Karpas-422 (cell line): ENCODE measurements at regions not wholly inside any gene's neighbourhood (a gene's known extent, or its start where the extent isn't known, plus 50 kb on each side); places are given as distances from the start of the nearest gene placed in this dataset.

ENCODE experiments used
- DNase-seq: peaks from one replicate; pipeline ENCODE4 v3.0.0-alpha.2; 2015
- H2AFZ ChIP-seq: fragments of 200-600 bp; sonication (generic); 2 replicates; pipeline ENCODE4 v1.6.1; 2014; ENCODE audit warnings: antibody characterized with exemption, low read length, mixed read lengths
- H3K27ac ChIP-seq: fragments of 200-600 bp; sonication (generic); 2 replicates; pipeline ENCODE4 v1.5.1; 2014; ENCODE audit warnings: mild to moderate bottlenecking, low read length, moderate library complexity
- H3K27me3 ChIP-seq: fragments of 200-600 bp; sonication (generic); 2 replicates; pipeline ENCODE4 v1.6.1; 2014; ENCODE audit warnings: low read length, mixed read lengths
- H3K36me3 ChIP-seq: fragments of 200-600 bp; sonication (generic); 2 replicates; pipeline ENCODE4 v1.6.1; 2014; ENCODE audit warnings: low read length, mixed read lengths; ENCODE audit not compliant: insufficient read depth
- H3K4me1 ChIP-seq: fragments of 200-600 bp; sonication (generic); 2 replicates; pipeline ENCODE4 v1.6.1; 2014; ENCODE audit warnings: mild to moderate bottlenecking, low read length, mixed read lengths
- H3K4me2 ChIP-seq: fragments of 200-600 bp; sonication (generic); 2 replicates; pipeline ENCODE4 v1.6.1; 2014; ENCODE audit warnings: low read length, low read depth, mild to moderate bottlenecking; ENCODE audit not compliant: poor library complexity, severe bottlenecking
- H3K4me3 ChIP-seq: fragments of 200-600 bp; sonication (generic); 2 replicates; pipeline ENCODE4 v1.5.1; 2014; ENCODE audit warnings: mild to moderate bottlenecking, antibody characterized with exemption, low read length, mixed read lengths
- H3K79me2 ChIP-seq: fragments of 200-600 bp; sonication (generic); 2 replicates; pipeline ENCODE4 v1.6.1; 2014; ENCODE audit warnings: mild to moderate bottlenecking, low read length, mixed read lengths
- H3K9ac ChIP-seq: fragments of 200-600 bp; sonication (generic); 2 replicates; pipeline ENCODE4 v1.6.0; 2014; ENCODE audit warnings: low read length
- H3K9me2 ChIP-seq: fragments of 200-600 bp; sonication (generic), shearing (Covaris generic); replicated peaks from 2 replicates; pipeline ENCODE4 v1.6.0; 2014; ENCODE audit warnings: mild to moderate bottlenecking, low read length, moderate library complexity; ENCODE audit not compliant: insufficient read depth
- H3K9me3 ChIP-seq: fragments of 300-700, 200-600 bp; sonication (generic); 2 replicates; pipeline ENCODE4 v1.6.1; 2014; ENCODE audit warnings: low read length, mixed read lengths
- H4K20me1 ChIP-seq: fragments of 200-600 bp; sonication (generic); 2 replicates; pipeline ENCODE4 v1.6.1; 2014; ENCODE audit warnings: mild to moderate bottlenecking, antibody characterized with exemption, low read length, low read depth; ENCODE audit not compliant: insufficient read depth

- no peaks in the 10 kb centered on the region for H3K27me3 ChIP-seq
- no peak overlapping the region for H3K4me3 ChIP-seq
- H3K9me3 ChIP-seq: no peaks in the 10 kb centered on the region
- DNase-seq: no peak
- H3K9me2 ChIP-seq: no peaks in the 10 kb centered on the region
- H3K4me2 ChIP-seq: no peak overlapping the region
- no peaks in the 10 kb centered on the region for H3K79me2 ChIP-seq
- no peak overlapping the region for H3K27ac ChIP-seq
- no peak overlapping the region for H3K9ac ChIP-seq
- no peaks in the 10 kb centered on the region for H3K36me3 ChIP-seq
- no peaks in the 10 kb centered on the region for H3K4me1 ChIP-seq
- H2AFZ ChIP-seq: no peak overlapping the region
- no peaks in the 10 kb centered on the region for H4K20me1 ChIP-seq
Measured at GRCh38 chr2:34037157-34037556, 438.1 kb upstream of the FAM98A start.

GRCh38 chr2:34031097-34031496, 432.0 kb upstream of the FAM98A start:
- Histone ChIP-seq H3K9me3 (no peaks in the 10 kb centered on the region), H3K4me3 (no peak overlapping the region), H3K27ac (no peak overlapping the region), H3K4me1 (no peaks in the 10 kb centered on the region), H4K20me1 (no peaks in the 10 kb centered on the region), H3K79me2 (no peaks in the 10 kb centered on the region), H2AFZ (no peak overlapping the region), H3K9me2 (no peaks in the 10 kb centered on the region), H3K36me3 (no peaks in the 10 kb centered on the region), H3K27me3 (no peaks in the 10 kb centered on the region), H3K4me2 (no peak overlapping the region), H3K9ac (no peak overlapping the region)
- DNase-seq: no peak

GRCh38 chr2:34030273-34030672, 431.2 kb upstream of the FAM98A start:
- no peak for DNase-seq
- no peak overlapping the region for H3K9ac ChIP-seq
- H3K27ac ChIP-seq: no peak overlapping the region
- H3K4me1 ChIP-seq: no peaks in the 10 kb centered on the region
- H3K4me3 ChIP-seq: no peak overlapping the region
- no peak overlapping the region for H3K4me2 ChIP-seq
- no peaks in the 10 kb centered on the region for H3K36me3 ChIP-seq
- H3K9me3 ChIP-seq: no peaks in the 10 kb centered on the region
- H3K79me2 ChIP-seq: no peaks in the 10 kb centered on the region
- no peaks in the 10 kb centered on the region for H3K27me3 ChIP-seq
- no peak overlapping the region for H2AFZ ChIP-seq
- H3K9me2 ChIP-seq: no peaks in the 10 kb centered on the region
- H4K20me1 ChIP-seq: no peaks in the 10 kb centered on the region

- Histone ChIP-seq H3K36me3 (no peaks in the 10 kb centered on the region), H3K9me3 (no peaks in the 10 kb centered on the region), H3K4me1 (no peaks in the 10 kb centered on the region), H3K9me2 (no peaks in the 10 kb centered on the region), H3K4me2 (no peak overlapping the region), H3K9ac (no peak overlapping the region), H4K20me1 (no peaks in the 10 kb centered on the region), H3K79me2 (no peaks in the 10 kb centered on the region), H3K4me3 (no peak overlapping the region), H2AFZ (no peak overlapping the region), H3K27ac (no peak overlapping the region), H3K27me3 (no peaks in the 10 kb centered on the region)
- DNase-seq: no peak
Measured at GRCh38 chr2:34029073-34029472, 430.0 kb upstream of the FAM98A start.

GRCh38 chr2:34025196-34025595, 426.1 kb upstream of the FAM98A start:
- Histone ChIP-seq H3K9me2 (no peaks in the 10 kb centered on the region), H3K79me2 (no peaks in the 10 kb centered on the region), H3K36me3 (no peaks in the 10 kb centered on the region), H4K20me1 (no peaks in the 10 kb centered on the region), H3K4me1 (no peaks in the 10 kb centered on the region), H3K4me3 (no peak overlapping the region), H3K4me2 (no peak overlapping the region), H3K27ac (no peak overlapping the region), H2AFZ (no peak overlapping the region), H3K9me3 (no peaks in the 10 kb centered on the region), H3K9ac (no peak overlapping the region), H3K27me3 (no peaks in the 10 kb centered on the region)
- no peak for DNase-seq

- Histone ChIP-seq H3K4me3 (no peak overlapping the region), H3K79me2 (no peaks in the 10 kb centered on the region), H3K36me3 (no peaks in the 10 kb centered on the region), H2AFZ (no peak overlapping the region), H3K4me1 (no peaks in the 10 kb centered on the region), H3K9me2 (no peaks in the 10 kb centered on the region), H3K9me3 (no peaks in the 10 kb centered on the region), H3K9ac (no peak overlapping the region), H3K27me3 (no peaks in the 10 kb centered on the region), H3K27ac (no peak overlapping the region), H4K20me1 (no peaks in the 10 kb centered on the region), H3K4me2 (no peak overlapping the region)
- peak; percentile 83 for DNase-seq
Measured at GRCh38 chr2:34012715-34013302, 413.7 kb upstream of the FAM98A start.

GRCh38 chr2:34011684-34012083, 412.6 kb upstream of the FAM98A start:
- Histone ChIP-seq H3K27me3 (no peaks in the 10 kb centered on the region), H3K9me2 (no peaks in the 10 kb centered on the region), H3K4me3 (no peak overlapping the region), H3K9ac (no peak overlapping the region), H3K36me3 (no peaks in the 10 kb centered on the region), H4K20me1 (no peaks in the 10 kb centered on the region), H3K9me3 (no peaks in the 10 kb centered on the region), H3K27ac (no peak overlapping the region), H3K4me1 (no peaks in the 10 kb centered on the region), H2AFZ (no peak overlapping the region), H3K79me2 (no peaks in the 10 kb centered on the region), H3K4me2 (no peak overlapping the region)
- no peak for DNase-seq

GRCh38 chr2:34005901-34006300, 406.8 kb upstream of the FAM98A start:
- Histone ChIP-seq H4K20me1 (no peaks in the 10 kb centered on the region), H3K27me3 (no peaks in the 10 kb centered on the region), H3K79me2 (no peaks in the 10 kb centered on the region), H3K9me2 (no peaks in the 10 kb centered on the region), H2AFZ (no peak overlapping the region), H3K9ac (no peak overlapping the region), H3K4me3 (no peak overlapping the region), H3K27ac (no peak overlapping the region), H3K4me2 (no peak overlapping the region), H3K36me3 (no peaks in the 10 kb centered on the region), H3K9me3 (no peaks in the 10 kb centered on the region), H3K4me1 (no peaks in the 10 kb centered on the region)
- no peak for DNase-seq

- H3K9ac ChIP-seq: no peak overlapping the region
- H4K20me1 ChIP-seq: no peaks in the 10 kb centered on the region
- H3K27ac ChIP-seq: no peak overlapping the region
- H3K4me2 ChIP-seq: no peak overlapping the region
- no peaks in the 10 kb centered on the region for H3K27me3 ChIP-seq
- H3K9me2 ChIP-seq: no peaks in the 10 kb centered on the region
- H2AFZ ChIP-seq: no peak overlapping the region
- H3K4me3 ChIP-seq: no peak overlapping the region
- H3K4me1 ChIP-seq: no peaks in the 10 kb centered on the region
- no peak for DNase-seq
- no peaks in the 10 kb centered on the region for H3K36me3 ChIP-seq
- H3K9me3 ChIP-seq: no peaks in the 10 kb centered on the region
- no peaks in the 10 kb centered on the region for H3K79me2 ChIP-seq
Measured at GRCh38 chr2:34004936-34005335, 405.8 kb upstream of the FAM98A start.
